ENCODE measurements at regions not wholly inside any gene's neighbourhood (a gene's known extent, or its start where the extent isn't known, plus 50 kb on each side); places are given as distances from the start of the nearest gene placed in this dataset.

- Mint-ChIP-seq H3K36me3 (ENCODE audit: low read depth) (no peaks in the 10 kb centered on the region), H3K9me3 (peaks cover 3% of the 10 kb centered on the region), H3K4me3 (no peak overlapping the region), H3K27ac (no peak overlapping the region), H3K27me3 (no peaks in the 10 kb centered on the region), H3K4me1 (ENCODE audit: low read depth) (no peaks in the 10 kb centered on the region)
- CTCF ChIA-PET, result no interaction called here
- intact Hi-C loops (cut with DNase I, micrococcal nuclease), result no loop called here
- no peak for DNase-seq
- Histone ChIP-seq H3K27ac (ENCODE audit: low read depth in 1 of 2, low read length in 2 of 2) (no peak overlapping the region), H3K4me1 (ENCODE audit: insufficient read depth, low read length) (no peaks in the 10 kb centered on the region), H3K9me3 (ENCODE audit: control insufficient read depth in 1 of 2, insufficient read depth in 1 of 2, low read length in 2 of 2) (peaks cover 0 to 3% of the 10 kb centered on the region in 2 experiments), H3K4me3 (ENCODE audit: low read length) (no peak overlapping the region), H3K27me3 (ENCODE audit: control insufficient read depth in 1 of 2, insufficient read depth in 2 of 2, low read length in 2 of 2) (no peaks in the 10 kb centered on the region), H3K36me3 (ENCODE audit: insufficient read depth, low read length) (no peaks in the 10 kb centered on the region)
- POLR2A ChIA-PET, result no interaction called here
- TF ChIP-seq CTCF (IDR thresholded peaks at IDR 0.05), result no peak
- ATAC-seq (ENCODE audit: poor library complexity), result no peak
These were observed 332.4 kb downstream of the PCDH7 start for GRCh38 chr4:31052519-31052918.

GRCh38 chr4:31053451-31053850 is 333.3 kb downstream of the PCDH7 start:
- no peak for ATAC-seq (ENCODE audit: poor library complexity)
- H3K4me1 Mint-ChIP-seq (ENCODE audit: low read depth), result no peaks in the 10 kb centered on the region
- H3K4me3 ChIP-seq (ENCODE audit: low read length), result no peak overlapping the region
- ChIA-PET POLR2A (no interaction called here), CTCF (no interaction called here)
- H3K36me3 ChIP-seq (ENCODE audit: insufficient read depth, low read length), result no peaks in the 10 kb centered on the region
- no peaks in the 10 kb centered on the region for H3K4me1 ChIP-seq (ENCODE audit: insufficient read depth, low read length)
- no peak overlapping the region for H3K27ac ChIP-seq (ENCODE audit: low read depth in 1 of 2, low read length in 2 of 2)
- H3K27me3 ChIP-seq (ENCODE audit: control insufficient read depth in 1 of 2, insufficient read depth in 2 of 2, low read length in 2 of 2), result no peaks in the 10 kb centered on the region
- H3K4me3 Mint-ChIP-seq, result no peak overlapping the region
- no peak for DNase-seq
- H3K27ac Mint-ChIP-seq, result no peak overlapping the region
- H3K9me3 Mint-ChIP-seq, result peaks cover 3% of the 10 kb centered on the region
- intact Hi-C loops (cut with DNase I, micrococcal nuclease), result no loop called here
- H3K27me3 Mint-ChIP-seq, result no peaks in the 10 kb centered on the region
- H3K36me3 Mint-ChIP-seq (ENCODE audit: low read depth), result no peaks in the 10 kb centered on the region
- peaks cover 0 to 3% of the 10 kb centered on the region in 2 experiments for H3K9me3 ChIP-seq (ENCODE audit: control insufficient read depth in 1 of 2, insufficient read depth in 1 of 2, low read length in 2 of 2)
- no peak for TF ChIP-seq CTCF (IDR thresholded peaks at IDR 0.05)

- Mint-ChIP-seq H3K27ac (no peak overlapping the region), H3K36me3 (ENCODE audit: low read depth) (no peaks in the 10 kb centered on the region), H3K9me3 (no peaks in the 10 kb centered on the region), H3K4me1 (ENCODE audit: low read depth) (no peaks in the 10 kb centered on the region), H3K4me3 (no peak overlapping the region), H3K27me3 (no peaks in the 10 kb centered on the region)
- ATAC-seq (ENCODE audit: poor library complexity) (no peak), DNase-seq (no peak)
- TF ChIP-seq CTCF (IDR thresholded peaks at IDR 0.05), result no peak
- intact Hi-C loops (cut with DNase I, micrococcal nuclease), result no loop called here
- H3K4me1 ChIP-seq (ENCODE audit: insufficient read depth, low read length), result no peaks in the 10 kb centered on the region
- no peak overlapping the region for H3K4me3 ChIP-seq (ENCODE audit: low read length)
- H3K36me3 ChIP-seq (ENCODE audit: insufficient read depth, low read length), result no peaks in the 10 kb centered on the region
- H3K27ac ChIP-seq (ENCODE audit: low read depth in 1 of 2, low read length in 2 of 2), result no peak overlapping the region
- CTCF ChIA-PET, result no interaction called here
- no peaks in the 10 kb centered on the region for H3K27me3 ChIP-seq (ENCODE audit: control insufficient read depth in 1 of 2, insufficient read depth in 2 of 2, low read length in 2 of 2)
- peaks cover 0 to 3% of the 10 kb centered on the region in 2 experiments for H3K9me3 ChIP-seq (ENCODE audit: control insufficient read depth in 1 of 2, insufficient read depth in 1 of 2, low read length in 2 of 2)
- POLR2A ChIA-PET, result no interaction called here
These were observed 334.1 kb downstream of the PCDH7 start for GRCh38 chr4:31054295-31054694.
